GM18907 (cell line): ENCODE measurements at regions not wholly inside any gene's neighbourhood (a gene's known extent, or its start where the extent isn't known, plus 50 kb on each side); places are given as distances from the start of the nearest gene placed in this dataset.
"Not testable (repeated sequence)": the region's sequence is repeated elsewhere in the genome, so short reads cannot be mapped to it uniquely, and the experiment has no call there.

Source experiments
- ATAC-seq: cut with Tn5 transposase; IDR thresholded peaks from one replicate; pipeline ENCODE4 v1.9.1; 2021; ENCODE audit warnings: mild to moderate bottlenecking, moderate library complexity; ENCODE audit not compliant: unreplicated experiment

DNA sequence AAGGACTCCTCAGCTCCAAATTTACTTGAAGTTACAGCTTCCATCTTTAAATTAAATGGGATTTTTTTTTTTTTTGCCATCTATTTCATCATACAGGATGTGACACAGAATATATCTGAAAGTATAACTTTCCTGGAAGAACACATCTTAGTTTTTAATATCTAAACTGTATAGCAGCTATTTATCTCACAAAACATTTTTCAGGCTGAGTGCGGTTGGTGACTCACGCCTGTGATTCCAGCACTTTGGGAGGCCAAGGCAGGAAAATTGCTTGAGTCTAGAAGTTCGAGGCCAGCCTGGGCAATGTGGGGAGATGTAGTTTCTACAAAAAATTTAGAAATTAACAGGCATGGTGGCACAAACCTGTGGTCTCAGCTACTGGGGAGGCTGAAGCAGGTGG, 142.3 kb upstream of the KCNJ18 start:
- not testable (repeated sequence) for ATAC-seq

DNA sequence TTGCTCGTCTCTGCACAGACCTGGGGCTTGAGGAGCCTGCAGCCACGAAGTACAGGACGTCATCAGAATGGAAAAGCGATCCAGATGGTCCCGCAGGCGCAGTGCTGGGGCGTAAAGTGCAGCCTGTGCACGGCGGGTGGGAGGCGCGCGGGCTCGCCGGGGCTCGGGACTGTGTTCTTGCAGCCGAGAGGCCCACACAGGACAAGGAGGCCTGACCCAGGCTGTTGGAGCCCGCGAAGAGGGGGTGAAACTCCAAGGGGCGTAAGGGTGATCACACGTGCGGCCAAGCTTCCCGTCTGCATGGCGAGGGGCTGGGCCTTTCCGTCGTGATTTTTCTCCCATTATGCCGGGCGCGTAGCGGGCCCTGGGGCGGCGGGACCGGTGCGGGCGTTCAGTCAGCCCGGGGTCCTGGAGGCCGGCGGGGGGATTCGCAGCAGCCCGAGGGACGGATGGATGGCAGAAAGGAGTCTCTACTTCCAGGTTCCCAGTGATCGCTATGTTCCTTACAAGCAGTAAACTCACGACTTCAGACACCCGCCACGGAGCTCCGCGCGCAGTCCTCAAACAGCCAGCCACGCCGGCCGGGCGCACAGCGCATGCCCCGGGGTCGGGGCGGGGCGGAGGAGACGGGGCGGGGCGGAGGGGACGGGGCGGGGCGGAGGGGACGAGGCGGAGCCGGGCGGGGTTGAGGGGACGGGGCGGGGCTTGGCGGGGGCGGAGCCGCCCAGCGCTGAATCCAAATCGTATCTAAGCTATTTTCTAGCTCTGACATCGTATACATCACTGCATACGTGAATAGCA, 141.0 kb upstream of the KCNJ18 start:
- ATAC-seq = peak; percentile 65

DNA sequence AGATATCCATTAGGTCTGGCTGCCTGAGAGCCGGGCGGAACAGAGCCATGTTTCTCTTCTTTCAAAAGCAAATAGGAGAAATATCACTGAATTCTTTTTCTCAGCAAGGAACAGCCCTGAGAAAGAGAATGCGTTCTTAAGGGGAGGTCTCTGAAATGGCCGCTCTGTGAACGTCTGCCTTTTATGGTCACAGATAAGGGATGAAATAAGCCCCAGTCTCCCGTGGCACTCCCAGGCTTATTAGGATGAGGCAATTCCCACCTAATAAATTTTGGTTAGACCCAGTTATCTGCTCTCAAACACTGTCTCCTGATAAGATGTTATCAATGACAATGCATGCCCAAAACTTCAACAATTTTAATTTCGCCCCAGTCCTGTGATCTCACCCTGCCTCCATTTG, 133.4 kb upstream of the KCNJ18 start:
- ATAC-seq = not testable (repeated sequence)

DNA sequence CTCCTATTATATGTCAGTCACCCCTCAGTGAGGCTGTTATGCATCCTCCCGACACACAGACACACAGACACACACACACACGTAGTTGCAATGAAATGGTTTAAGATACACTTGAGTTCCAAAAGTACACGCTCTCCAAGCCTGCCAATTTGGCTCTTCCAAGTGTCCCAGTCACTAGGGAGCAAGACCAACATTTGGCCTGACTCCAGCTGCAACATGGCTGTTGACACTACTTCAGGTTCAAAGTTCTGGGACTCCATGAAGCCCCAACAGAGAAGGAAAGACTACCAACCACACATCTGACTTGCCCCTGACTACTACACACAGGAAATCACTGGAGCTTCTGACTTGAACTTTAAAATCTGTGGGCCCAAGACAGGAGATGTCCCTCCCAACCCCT, 128.1 kb upstream of the KCNJ18 start:
- no peak for ATAC-seq

DNA sequence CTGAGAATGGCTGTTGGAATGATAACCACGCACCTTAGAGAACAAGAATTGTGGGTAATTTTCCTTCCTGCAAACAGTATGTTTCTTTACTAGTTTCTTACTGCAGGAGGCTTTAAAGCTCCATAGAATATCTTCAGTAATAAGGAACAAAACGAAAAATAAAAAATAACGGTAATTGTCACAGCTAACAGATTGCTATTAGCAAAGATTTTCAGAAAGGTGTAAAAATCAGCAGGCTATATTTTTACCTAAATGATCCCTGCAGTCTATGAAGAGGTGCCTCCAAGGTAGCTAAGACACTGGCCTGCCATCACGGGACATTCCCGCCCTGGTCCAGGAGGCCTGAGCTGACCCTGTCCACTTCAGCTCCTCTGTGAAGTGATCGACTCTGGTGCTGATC, 127.6 kb upstream of the KCNJ18 start:
- not testable (repeated sequence) for ATAC-seq

DNA sequence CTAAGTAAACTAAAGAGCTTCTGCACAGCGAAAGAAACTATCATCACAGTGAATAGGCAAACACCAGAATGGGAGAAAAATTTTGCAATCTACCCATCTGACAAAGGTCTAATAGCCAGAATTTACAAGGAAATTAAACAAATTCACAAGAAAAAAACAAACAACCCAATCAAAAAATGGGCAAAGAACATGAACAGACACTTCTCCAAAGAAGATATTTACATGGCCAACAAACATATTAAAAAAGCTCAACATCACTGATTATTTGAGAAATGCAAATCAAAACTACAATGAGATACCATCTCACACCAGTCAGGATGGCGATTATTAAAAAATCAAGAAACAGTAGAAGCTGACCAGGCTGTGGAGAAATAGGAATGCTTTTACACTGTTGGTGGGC, 121.9 kb upstream of the KCNJ18 start:
- not testable (repeated sequence) for ATAC-seq

DNA sequence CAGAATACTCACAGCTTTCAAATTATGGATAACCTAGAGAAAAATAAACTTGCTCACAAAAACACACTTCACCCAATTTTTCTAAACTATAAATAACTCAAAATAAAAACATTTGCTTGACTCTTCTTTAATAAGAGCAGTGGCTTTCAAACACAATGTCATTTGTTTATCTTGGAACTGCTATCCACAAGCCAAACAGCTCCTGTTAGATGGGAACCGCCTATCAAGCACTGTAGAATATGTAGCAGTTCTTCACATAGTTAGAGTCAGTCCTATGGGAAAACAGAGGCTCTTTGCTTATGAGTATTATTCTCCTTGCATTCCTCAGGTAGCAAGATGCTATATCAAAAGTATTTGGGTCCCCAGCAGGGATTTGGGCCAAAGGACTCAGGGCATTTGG, 120.2 kb upstream of the KCNJ18 start:
- not testable (repeated sequence) for ATAC-seq

DNA sequence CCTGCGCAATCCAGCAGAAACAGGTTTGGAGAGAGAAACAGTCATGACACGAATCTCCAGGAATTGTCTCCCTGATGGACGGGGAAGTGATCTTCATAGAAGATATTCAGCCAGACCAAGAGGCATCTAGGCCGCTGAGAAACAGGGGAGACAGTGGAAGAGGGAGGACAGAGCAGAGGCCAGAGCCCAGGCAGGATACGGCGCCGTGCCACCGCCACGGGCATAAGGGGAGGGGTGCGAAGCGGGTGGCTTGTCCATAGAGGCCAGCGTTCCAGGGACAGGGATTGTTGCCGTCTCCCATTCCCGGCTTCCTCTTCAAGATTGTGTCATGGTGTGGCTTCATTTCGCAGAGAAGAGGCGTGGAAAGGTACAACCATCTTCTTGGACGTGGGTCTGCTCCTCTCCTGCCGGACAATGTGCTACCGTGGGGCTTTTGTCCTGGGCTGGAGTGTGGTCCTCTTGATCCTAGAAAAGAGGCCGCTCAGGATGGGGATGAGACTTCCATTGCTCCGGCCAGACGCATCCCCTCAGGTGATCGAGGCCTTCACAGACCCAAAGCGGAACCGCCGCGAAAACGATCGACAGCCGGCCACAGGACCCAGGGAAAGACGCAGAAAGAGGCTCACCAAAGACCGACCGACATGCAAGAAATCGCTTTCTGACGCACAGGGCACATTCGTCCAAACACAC, 118.9 kb upstream of the KCNJ18 start:
- not testable (repeated sequence) for ATAC-seq

DNA sequence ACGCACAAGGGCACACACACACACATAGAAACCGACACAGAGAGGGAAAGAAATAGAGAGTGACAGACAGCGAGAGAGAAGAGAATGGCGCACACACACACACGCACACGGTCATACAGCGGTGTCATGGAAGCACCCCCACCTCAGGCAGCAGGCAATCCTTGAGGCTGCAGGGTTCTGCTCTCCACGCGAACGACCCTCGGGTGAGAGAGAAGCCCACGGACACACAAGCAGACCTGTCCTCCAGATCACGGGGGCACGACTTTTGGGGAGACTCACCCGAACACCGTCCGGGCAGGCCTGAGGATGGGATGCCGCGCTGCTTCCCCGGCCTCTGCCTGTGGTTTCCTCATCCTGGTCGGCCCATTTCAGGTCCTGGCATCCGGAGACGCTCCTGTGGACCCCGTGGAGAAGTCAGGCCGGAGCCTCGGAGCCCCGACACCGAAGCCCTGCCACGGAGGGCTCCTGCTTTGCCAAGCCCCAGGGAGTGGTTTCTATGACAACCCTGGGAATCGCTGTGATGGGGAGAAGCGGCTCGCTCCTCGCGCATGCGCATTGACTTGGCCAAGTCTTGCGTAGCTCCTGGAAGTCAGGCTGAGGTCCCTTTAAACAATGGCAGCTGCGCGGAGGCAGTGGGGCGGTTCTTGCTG, 118.2 kb upstream of the KCNJ18 start:
- no peak for ATAC-seq

DNA sequence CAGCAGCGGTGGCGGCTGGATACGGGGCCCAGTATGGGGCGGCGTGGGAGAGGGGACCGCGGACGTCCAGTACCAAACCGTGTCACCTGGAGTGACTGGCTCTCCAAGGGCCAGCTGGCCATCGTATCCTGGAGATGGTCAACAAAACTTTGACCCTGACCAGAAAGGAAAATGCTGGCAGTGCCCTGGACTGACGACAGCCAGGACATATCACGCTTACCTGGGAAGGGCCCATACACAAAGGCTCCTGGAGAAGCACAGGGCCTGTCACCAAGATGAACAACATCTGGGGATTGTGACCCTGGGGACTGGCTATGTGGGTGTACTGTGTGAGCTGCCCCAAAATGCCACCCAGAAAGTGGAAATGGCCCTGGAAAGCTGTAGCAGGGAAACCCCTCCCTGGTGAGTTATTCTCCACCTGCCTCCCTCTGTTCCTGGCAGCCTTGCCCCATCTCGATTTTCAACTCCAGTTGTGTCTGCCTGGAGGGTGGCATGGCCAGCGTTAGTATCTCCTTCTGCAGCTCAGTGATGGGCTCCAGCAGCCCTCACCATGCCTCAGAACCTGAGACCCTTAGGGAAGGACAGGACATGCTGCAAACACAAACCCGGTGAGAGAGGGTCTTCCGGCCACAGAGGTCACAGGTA, 117.6 kb upstream of the KCNJ18 start:
- ATAC-seq = not testable (repeated sequence)

DNA sequence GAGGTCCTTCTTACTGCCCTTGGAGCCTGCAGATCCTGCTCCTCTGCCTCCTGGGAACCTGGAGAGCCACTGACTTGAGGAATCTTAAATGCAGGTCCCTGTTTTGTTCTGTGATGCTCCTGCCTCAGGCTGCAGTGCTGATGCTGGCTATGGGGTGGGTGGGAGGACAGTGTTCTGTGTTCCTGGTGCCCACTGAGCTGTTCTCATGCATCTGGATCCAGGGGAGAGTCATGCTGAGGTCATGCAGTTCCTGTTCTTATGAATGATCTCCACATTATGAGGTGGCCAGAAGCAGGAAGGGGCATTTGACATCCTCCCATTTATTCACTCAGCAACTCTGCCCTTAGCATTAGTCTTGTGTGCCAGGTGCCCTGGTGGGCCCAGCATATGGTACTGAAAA, 113.5 kb upstream of the KCNJ18 start:
- ATAC-seq = not testable (repeated sequence)

DNA sequence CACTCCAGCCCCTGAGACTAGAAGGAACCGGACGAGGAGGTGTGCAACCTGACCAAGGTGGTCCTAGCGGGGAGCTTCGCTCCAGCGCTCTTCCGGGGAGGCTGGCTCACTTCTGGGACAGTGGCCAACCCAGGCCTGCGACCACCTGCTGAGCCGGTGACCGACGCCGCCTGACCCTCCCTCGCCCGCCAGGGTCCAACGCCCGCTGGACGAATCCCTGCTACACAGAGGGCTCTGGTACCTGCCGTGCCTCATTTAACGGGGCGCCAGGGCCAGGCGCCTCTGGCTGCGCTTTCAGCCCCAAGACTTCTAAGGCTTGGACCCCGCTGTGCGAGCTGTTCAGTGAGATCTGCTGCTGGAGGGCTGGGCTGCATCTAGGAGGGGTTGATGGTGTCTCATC, 99.5 kb upstream of the KCNJ18 start:
- ATAC-seq = no peak

DNA sequence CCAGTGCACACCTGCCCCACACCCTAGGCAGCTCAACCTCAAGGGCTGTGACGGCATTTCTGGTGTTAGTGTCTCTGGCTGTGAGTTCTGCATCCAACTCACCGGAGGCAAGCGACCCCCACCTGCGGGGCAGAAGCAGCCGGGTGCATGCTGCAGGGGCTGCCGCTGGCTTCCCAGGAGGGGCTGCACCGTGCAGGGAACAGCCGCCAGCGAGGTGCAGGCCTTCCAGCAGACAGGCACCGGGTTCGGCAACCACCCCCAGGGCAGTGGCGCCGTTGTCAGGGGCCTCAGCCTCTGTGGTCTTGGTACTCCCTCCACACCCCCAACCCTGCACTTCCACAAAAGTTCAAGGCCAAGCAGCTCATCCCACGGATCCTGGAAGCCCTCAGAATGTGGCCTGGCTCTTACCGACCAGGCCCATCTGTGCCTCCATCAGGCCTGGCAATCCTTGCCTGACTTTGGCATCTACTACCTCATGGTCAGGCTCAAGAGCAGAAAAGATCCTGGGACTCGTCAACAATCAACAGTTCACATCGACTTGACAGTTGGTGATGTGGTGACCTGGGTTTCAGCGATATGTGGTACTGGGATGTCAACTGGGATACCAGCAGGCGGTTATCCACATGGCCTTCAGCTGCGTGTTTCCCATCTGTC, 98.7 kb upstream of the KCNJ18 start:
- ATAC-seq = not testable (repeated sequence)

DNA sequence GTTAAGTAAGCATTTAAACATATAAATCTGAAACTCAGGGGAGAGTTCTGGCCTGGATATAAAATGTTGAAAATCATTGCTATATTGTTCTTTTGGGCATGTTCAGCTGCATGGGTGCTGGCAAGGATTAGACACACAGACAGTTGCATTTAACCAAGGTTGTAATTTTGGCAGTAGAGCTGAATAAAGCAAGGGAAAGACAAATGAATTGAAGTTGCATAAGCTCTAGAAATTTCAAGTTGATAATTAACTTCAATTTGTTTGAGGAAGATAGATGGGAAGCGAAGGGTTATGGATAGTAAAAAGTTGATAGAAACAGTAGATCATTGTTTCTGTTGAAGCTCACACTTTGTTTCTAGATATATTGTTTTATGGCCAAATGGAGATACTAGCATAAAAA, 97.2 kb upstream of the KCNJ18 start:
- ATAC-seq = no peak

DNA sequence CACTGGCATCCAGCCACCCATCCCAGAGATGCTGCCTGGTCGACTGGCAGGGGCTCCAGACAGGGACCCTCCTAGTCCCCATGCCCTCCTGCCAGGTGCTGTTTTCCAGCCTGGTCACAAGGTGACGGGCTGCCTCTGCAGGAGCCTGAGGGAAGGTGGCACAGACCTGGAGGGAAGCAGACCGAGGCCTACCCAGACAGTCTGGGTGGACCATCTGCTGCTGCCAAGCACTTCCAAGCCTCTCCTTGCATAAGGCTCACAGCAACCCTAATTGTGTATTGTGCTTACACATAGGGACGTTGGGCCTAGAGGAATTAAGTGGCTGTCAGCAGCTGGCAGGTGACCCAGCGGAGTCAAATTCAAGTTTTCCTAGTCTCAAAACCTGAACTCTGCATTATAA, 90.1 kb upstream of the KCNJ18 start:
- no peak for ATAC-seq

DNA sequence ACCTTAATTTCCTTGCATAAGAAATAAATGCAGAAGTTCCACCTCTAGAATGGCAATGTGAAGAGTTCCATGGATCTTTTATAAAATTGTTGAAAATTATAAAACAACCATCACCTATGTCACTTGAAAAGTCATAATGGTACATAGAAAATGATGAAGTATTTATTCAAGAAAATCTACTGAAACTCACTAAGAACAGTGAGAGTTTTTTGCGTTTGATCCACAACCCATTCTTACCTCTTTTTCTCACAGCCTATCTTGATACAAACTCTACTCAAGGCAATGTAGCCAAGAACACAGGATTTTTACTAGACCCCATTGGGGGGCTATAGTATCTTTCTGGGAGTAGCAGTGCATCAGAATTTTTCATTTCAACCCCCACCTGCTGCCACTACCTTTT, 89.0 kb upstream of the KCNJ18 start:
- not testable (repeated sequence) for ATAC-seq

DNA sequence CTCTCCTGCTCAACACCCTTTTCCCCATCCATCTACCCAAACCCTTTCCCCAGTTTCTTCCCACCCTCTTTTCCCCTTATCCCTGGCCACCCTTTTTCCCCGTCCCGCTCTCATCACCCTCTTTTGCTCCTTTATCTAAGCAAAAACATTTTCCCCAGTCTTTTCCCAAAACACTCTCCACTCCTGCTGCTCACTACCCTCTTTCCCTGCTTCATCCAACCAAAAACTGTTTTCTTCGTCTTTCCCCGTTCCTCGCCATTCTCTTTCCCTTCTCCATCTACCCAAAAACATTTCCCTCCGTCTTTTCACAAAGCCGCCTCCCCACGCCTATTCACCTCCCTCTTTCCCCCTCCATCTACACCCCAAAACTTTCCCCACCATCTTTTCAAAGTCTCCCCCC, 80.9 kb upstream of the KCNJ18 start:
- ATAC-seq = not testable (repeated sequence)

DNA sequence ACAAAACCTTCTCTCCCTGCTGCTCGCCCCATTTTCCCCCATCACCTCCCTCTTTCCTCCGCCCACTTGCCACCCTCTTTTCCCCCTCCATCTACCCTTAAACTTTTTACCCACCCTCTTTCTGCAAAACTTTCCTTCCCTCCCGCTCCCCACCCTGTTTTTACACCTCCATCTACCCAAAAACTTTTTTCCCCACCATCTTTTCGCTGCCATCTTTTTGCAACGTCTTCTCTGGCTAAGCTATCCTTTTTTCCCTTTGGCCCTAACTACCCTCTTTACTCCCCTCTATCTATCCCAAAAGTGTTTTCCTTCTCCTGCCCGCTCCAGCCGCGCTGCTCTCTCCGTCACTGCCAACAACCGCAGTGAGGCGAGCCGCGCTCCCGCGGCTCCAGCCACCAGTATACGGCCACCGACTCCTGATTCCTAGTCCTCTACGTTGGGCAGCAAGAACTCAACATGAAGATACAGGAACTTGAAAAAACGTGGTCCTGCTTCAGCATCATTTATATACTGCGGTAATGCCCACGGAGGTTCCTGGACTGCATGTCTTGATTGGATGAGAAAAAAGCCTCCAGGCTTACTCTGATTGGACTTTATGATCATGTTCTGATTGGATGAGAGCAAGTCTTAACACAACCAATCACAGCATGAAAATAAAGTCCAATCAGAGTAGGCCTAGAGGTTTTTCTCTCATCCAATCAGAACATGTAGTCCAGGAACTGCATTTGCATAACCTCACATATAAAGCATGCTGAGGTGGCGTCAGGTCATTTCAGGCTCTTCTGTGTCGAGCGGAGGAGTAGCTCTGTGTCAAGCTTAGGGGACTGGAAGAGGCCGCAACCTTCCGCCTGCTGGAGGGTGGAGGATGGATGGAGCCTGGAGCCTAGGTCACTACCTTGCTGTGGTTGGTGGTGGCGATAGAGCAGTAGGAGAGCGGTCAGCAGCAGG, 79.9 kb upstream of the KCNJ18 start:
- not testable (repeated sequence) for ATAC-seq

DNA sequence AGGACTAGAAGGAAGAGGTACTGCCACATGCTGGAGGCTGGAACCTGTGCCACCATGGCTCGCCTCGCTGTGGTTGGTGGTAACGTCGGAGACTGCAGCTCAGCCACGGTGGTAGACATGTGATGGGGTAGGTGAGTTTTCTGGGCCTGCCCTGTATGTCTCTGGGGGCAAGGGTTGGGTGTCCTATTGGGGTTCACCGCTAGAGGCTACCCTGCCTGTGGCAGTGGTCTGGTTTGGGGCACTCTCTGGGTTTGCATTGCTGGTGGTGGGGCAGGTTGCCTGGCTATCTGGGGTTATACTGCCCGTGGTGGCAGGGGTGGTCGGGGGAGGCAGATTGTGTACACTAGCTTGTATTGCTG, 79.3 kb upstream of the KCNJ18 start:
- no peak for ATAC-seq

DNA sequence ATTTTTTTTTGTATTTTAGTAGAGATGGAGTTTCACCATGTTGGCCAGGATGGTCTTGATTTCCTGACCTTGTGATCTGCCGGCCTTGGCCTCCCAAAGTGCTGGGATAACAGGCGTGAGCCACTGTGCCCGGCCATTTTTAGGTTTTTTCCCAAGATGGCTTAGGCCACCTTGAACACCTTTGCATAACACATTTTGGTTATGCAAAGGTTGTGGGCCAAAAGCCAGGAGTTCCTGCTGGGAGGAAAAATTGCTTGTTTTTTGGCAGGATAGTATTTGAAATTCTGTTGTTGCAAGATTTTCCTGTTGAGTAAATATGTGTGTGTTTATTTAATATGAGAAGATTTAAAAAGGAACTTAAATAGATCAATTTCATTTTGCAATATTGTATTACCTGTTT, 65.3 kb upstream of the KCNJ18 start:
- not testable (repeated sequence) for ATAC-seq
